ENCODE measurements at regions not wholly inside any gene's neighbourhood (a gene's known extent, or its start where the extent isn't known, plus 50 kb on each side); places are given as distances from the start of the nearest gene placed in this dataset.

DNA sequence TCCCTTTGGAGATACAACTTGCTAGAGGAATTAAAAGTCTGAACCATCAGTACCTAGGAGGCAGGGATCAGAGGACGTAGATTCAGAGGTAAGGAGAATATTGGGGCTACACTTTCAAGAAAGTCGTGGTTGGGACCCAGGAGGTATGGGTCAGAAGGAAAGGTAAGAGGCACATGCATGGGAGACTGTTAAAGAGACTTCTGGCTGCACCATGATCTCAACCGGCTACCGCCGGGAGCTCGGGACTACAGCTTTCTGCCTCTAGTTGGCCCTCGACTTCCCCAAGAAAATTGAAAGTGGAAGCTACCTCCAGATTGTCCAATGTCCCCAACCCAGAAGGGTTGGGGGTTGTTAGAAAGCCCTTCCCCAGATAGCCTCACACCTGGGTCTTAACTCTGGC is 355.7 kb upstream of the TMPRSS15 start:
- H2BK12ac ChIP-seq (ENCODE audit: low read length in 2 of 2): no peak overlapping the region
- H3K9ac ChIP-seq (ENCODE audit: low read length): no peak overlapping the region
- H3K18ac ChIP-seq (ENCODE audit: low read depth in 1 of 2, low read length in 2 of 2): no peak overlapping the region
- no peaks in the 10 kb centered on the region for H3K79me1 ChIP-seq (replicated peaks; ENCODE audit: low read length, poor library complexity, severe bottlenecking)
- no peak overlapping the region for H4K91ac ChIP-seq (ENCODE audit: low read length)
- H4K8ac ChIP-seq (ENCODE audit: low read length): no peak overlapping the region
- H3K14ac ChIP-seq (ENCODE audit: low read length in 2 of 2): no peak overlapping the region
- no peaks in the 10 kb centered on the region for H3K36me3 ChIP-seq (ENCODE audit: control insufficient read depth in 1 of 2, insufficient read depth in 2 of 2, low read depth in 1 of 2, low read length in 2 of 2)
- no peak overlapping the region for H3K23ac ChIP-seq (ENCODE audit: low read length in 2 of 2)
- no peak overlapping the region for H2BK120ac ChIP-seq (ENCODE audit: low read depth, low read length)
- H3K4me3 ChIP-seq (ENCODE audit: insufficient read depth in 1 of 2, low read depth in 1 of 2, low read length in 2 of 2): no peak overlapping the region
- DNase-seq: no peak
- H3K9me3 ChIP-seq (ENCODE audit: control insufficient read depth, low read length): no peaks in the 10 kb centered on the region
- no peak overlapping the region for H2BK15ac ChIP-seq (ENCODE audit: low read depth, poor library complexity, severe bottlenecking)
- no peak overlapping the region for H3K27ac ChIP-seq (ENCODE audit: low read length, poor library complexity, severe bottlenecking)
- H3K4me1 ChIP-seq (ENCODE audit: control insufficient read depth, insufficient read depth, low read depth, low read length): no peaks in the 10 kb centered on the region
- no peaks in the 10 kb centered on the region for H3K27me3 ChIP-seq (ENCODE audit: control insufficient read depth in 1 of 2, insufficient read depth in 1 of 2, low read length in 2 of 2)
- no peak overlapping the region for H3K4me2 ChIP-seq (ENCODE audit: low read length, poor library complexity, severe bottlenecking)
- H2BK5ac ChIP-seq (ENCODE audit: low read depth, low read length, poor library complexity, severe bottlenecking): no peak overlapping the region
- WGBS: 53% methylated on average over 2 of the region's 7 CpGs
- no peak overlapping the region for H3K4ac ChIP-seq (ENCODE audit: low read depth in 1 of 2, low read length in 2 of 2)
- H2AK5ac ChIP-seq (ENCODE audit: low read length, severe bottlenecking): no peak overlapping the region
- no peak overlapping the region for H2AFZ ChIP-seq (ENCODE audit: low read depth, low read length)

DNA sequence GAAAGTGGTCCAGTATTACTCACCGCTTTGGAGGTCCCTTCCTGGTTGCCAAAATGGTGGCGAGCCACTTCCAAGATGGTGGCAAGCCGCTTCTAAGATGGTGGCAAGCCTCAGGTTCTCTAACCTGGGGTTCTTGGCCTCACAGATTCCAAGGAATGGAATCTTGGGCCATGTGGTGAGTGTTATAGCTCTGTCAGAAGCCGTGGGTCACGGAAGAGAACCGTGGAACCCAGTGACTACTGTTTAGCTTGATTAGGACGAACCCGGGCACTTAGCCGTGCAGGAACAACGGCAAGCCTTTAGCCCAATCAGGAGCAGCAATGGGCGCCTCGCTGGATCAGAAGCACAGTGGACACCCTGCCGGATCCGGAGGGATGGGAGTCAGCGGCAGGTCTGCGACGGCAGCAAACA is 356.2 kb upstream of the TMPRSS15 start:
- Histone ChIP-seq H2BK15ac (ENCODE audit: low read depth, poor library complexity, severe bottlenecking) (no peak overlapping the region), H3K4me2 (ENCODE audit: low read length, poor library complexity, severe bottlenecking) (no peak overlapping the region), H3K4ac (ENCODE audit: low read depth in 1 of 2, low read length in 2 of 2) (no peak overlapping the region), H3K36me3 (ENCODE audit: control insufficient read depth in 1 of 2, insufficient read depth in 2 of 2, low read depth in 1 of 2, low read length in 2 of 2) (no peaks in the 10 kb centered on the region), H4K8ac (ENCODE audit: low read length) (no peak overlapping the region), H4K91ac (ENCODE audit: low read length) (no peak overlapping the region), H3K18ac (ENCODE audit: low read depth in 1 of 2, low read length in 2 of 2) (no peak overlapping the region), H2BK5ac (ENCODE audit: low read depth, low read length, poor library complexity, severe bottlenecking) (no peak overlapping the region), H3K27me3 (ENCODE audit: control insufficient read depth in 1 of 2, insufficient read depth in 1 of 2, low read length in 2 of 2) (no peaks in the 10 kb centered on the region), H2AFZ (ENCODE audit: low read depth, low read length) (no peak overlapping the region), H3K4me1 (ENCODE audit: control insufficient read depth, insufficient read depth, low read depth, low read length) (no peaks in the 10 kb centered on the region), H3K14ac (ENCODE audit: low read length in 2 of 2) (no peak overlapping the region), H2BK120ac (ENCODE audit: low read depth, low read length) (no peak overlapping the region), H3K9me3 (ENCODE audit: control insufficient read depth, low read length) (no peaks in the 10 kb centered on the region), H3K27ac (ENCODE audit: low read length, poor library complexity, severe bottlenecking) (no peak overlapping the region), H3K4me3 (ENCODE audit: insufficient read depth in 1 of 2, low read depth in 1 of 2, low read length in 2 of 2) (no peak overlapping the region), H2BK12ac (ENCODE audit: low read length in 2 of 2) (no peak overlapping the region), H2AK5ac (ENCODE audit: low read length, severe bottlenecking) (no peak overlapping the region), H3K9ac (ENCODE audit: low read length) (no peak overlapping the region), H3K23ac (ENCODE audit: low read length in 2 of 2) (no peak overlapping the region), H3K79me1 (replicated peaks; ENCODE audit: low read length, poor library complexity, severe bottlenecking) (no peaks in the 10 kb centered on the region)
- no peak for DNase-seq
- 93% methylated on average over 17 of the region's 17 CpGs for WGBS

DNA sequence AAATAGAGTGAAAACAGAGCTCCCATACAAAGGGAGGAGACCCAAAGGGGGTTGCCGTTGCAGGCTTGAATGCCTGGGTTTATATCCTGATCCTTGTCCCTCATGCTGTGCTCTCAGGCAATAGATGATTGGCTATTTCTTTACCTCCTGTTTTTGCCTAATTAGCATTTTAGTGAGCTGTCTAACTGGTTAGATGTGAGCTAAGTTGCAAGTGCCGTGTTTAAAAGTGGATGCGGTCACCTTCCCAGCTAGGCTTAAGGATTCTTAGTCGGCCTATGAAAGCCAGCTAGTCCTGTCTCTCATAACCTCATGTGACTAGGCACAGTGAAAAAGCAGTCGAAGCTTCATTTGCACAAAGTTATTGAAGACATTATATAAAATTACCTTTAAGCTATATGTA is 356.7 kb upstream of the TMPRSS15 start:
- Histone ChIP-seq H3K9me3 (ENCODE audit: control insufficient read depth, low read length) (no peaks in the 10 kb centered on the region), H3K4me1 (ENCODE audit: control insufficient read depth, insufficient read depth, low read depth, low read length) (no peaks in the 10 kb centered on the region), H3K36me3 (ENCODE audit: control insufficient read depth in 1 of 2, insufficient read depth in 2 of 2, low read depth in 1 of 2, low read length in 2 of 2) (no peaks in the 10 kb centered on the region), H2AFZ (ENCODE audit: low read depth, low read length) (no peak overlapping the region), H3K18ac (ENCODE audit: low read depth in 1 of 2, low read length in 2 of 2) (no peak overlapping the region), H2AK5ac (ENCODE audit: low read length, severe bottlenecking) (no peak overlapping the region), H2BK12ac (ENCODE audit: low read length in 2 of 2) (no peak overlapping the region), H4K91ac (ENCODE audit: low read length) (no peak overlapping the region), H2BK15ac (ENCODE audit: low read depth, poor library complexity, severe bottlenecking) (no peak overlapping the region), H3K23ac (ENCODE audit: low read length in 2 of 2) (no peak overlapping the region), H3K9ac (ENCODE audit: low read length) (no peak overlapping the region), H3K14ac (ENCODE audit: low read length in 2 of 2) (no peak overlapping the region), H3K79me1 (replicated peaks; ENCODE audit: low read length, poor library complexity, severe bottlenecking) (no peaks in the 10 kb centered on the region), H4K8ac (ENCODE audit: low read length) (no peak overlapping the region), H2BK120ac (ENCODE audit: low read depth, low read length) (no peak overlapping the region), H3K27me3 (ENCODE audit: control insufficient read depth in 1 of 2, insufficient read depth in 1 of 2, low read length in 2 of 2) (no peaks in the 10 kb centered on the region), H3K4me2 (ENCODE audit: low read length, poor library complexity, severe bottlenecking) (no peak overlapping the region), H2BK5ac (ENCODE audit: low read depth, low read length, poor library complexity, severe bottlenecking) (no peak overlapping the region), H3K4me3 (ENCODE audit: insufficient read depth in 1 of 2, low read depth in 1 of 2, low read length in 2 of 2) (no peak overlapping the region), H3K27ac (ENCODE audit: low read length, poor library complexity, severe bottlenecking) (no peak overlapping the region), H3K4ac (ENCODE audit: low read depth in 1 of 2, low read length in 2 of 2) (no peak overlapping the region)
- DNase-seq: no peak
- 93% methylated on average over 4 of the region's 5 CpGs for WGBS

DNA sequence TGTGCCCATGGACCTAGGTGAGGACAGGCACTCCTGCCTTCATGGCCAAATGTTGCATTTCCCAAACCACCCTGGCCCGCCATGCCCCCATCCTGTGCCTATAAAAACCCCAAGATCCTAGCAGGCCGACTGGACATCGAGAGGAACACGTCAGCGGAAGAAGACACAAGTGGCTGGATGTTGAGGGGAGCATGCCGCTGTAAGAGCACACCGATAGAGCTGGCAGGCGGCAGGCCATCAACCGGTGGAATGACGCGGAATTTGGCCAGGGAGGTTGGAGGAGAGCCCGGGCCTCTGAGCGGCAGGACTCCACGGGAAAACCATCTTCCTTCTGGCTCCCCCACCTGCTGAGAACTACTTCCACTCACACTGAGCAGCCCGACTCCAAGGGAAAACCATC is 361.1 kb upstream of the TMPRSS15 start:
- no peak overlapping the region for H3K4me3 ChIP-seq (ENCODE audit: insufficient read depth in 1 of 2, low read depth in 1 of 2, low read length in 2 of 2)
- no peak overlapping the region for H4K91ac ChIP-seq (ENCODE audit: low read length)
- DNase-seq: no peak
- no peaks in the 10 kb centered on the region for H3K36me3 ChIP-seq (ENCODE audit: control insufficient read depth in 1 of 2, insufficient read depth in 2 of 2, low read depth in 1 of 2, low read length in 2 of 2)
- no peak overlapping the region for H3K18ac ChIP-seq (ENCODE audit: low read depth in 1 of 2, low read length in 2 of 2)
- WGBS: 95% methylated on average over 15 of the region's 15 CpGs
- H2BK120ac ChIP-seq (ENCODE audit: low read depth, low read length): no peak overlapping the region
- no peak overlapping the region for H3K9ac ChIP-seq (ENCODE audit: low read length)
- no peak overlapping the region for H3K27ac ChIP-seq (ENCODE audit: low read length, poor library complexity, severe bottlenecking)
- no peaks in the 10 kb centered on the region for H3K9me3 ChIP-seq (ENCODE audit: control insufficient read depth, low read length)
- no peak overlapping the region for H2BK15ac ChIP-seq (ENCODE audit: low read depth, poor library complexity, severe bottlenecking)
- H3K27me3 ChIP-seq (ENCODE audit: control insufficient read depth in 1 of 2, insufficient read depth in 1 of 2, low read length in 2 of 2): no peaks in the 10 kb centered on the region
- H3K4me1 ChIP-seq (ENCODE audit: control insufficient read depth, insufficient read depth, low read depth, low read length): no peaks in the 10 kb centered on the region
- no peak overlapping the region for H3K23ac ChIP-seq (ENCODE audit: low read length in 2 of 2)
- H3K4ac ChIP-seq (ENCODE audit: low read depth in 1 of 2, low read length in 2 of 2): no peak overlapping the region
- H2AFZ ChIP-seq (ENCODE audit: low read depth, low read length): no peak overlapping the region
- H3K79me1 ChIP-seq (replicated peaks; ENCODE audit: low read length, poor library complexity, severe bottlenecking): no peaks in the 10 kb centered on the region
- H4K8ac ChIP-seq (ENCODE audit: low read length): no peak overlapping the region
- no peak overlapping the region for H3K4me2 ChIP-seq (ENCODE audit: low read length, poor library complexity, severe bottlenecking)
- no peak overlapping the region for H2BK5ac ChIP-seq (ENCODE audit: low read depth, low read length, poor library complexity, severe bottlenecking)
- H2AK5ac ChIP-seq (ENCODE audit: low read length, severe bottlenecking): no peak overlapping the region
- no peak overlapping the region for H2BK12ac ChIP-seq (ENCODE audit: low read length in 2 of 2)
- no peak overlapping the region for H3K14ac ChIP-seq (ENCODE audit: low read length in 2 of 2)

Measured in mesenchymal stem cell (in vitro differentiated cells and primary cell).